Neural cell (in vitro differentiated cells): ENCODE measurements at regions not wholly inside any gene's neighbourhood (a gene's known extent, or its start where the extent isn't known, plus 50 kb on each side); places are given as distances from the start of the nearest gene placed in this dataset.

Experiments used
- EZH2 ChIP-seq: fragments of 200-600, 300-800 bp; shearing (Covaris generic), sonication (generic); IDR thresholded peaks from 2 replicates; pipeline ENCODE4 v1.6.1; 2014; ENCODE audit warnings: antibody characterized with exemption, low read length, borderline replicate concordance, mild to moderate bottlenecking; ENCODE audit not compliant: insufficient read depth, poor library complexity, severe bottlenecking
- TF ChIP-seq, protein P1 (sequence below): fragments of 450-650 bp; IDR thresholded peaks from 2 replicates; pipeline ENCODE4 v1.5.1; 2014; ENCODE audit warnings: antibody characterized with exemption, mild to moderate bottlenecking, moderate library complexity; ENCODE audit not compliant: poor library complexity, severe bottlenecking

DNA sequence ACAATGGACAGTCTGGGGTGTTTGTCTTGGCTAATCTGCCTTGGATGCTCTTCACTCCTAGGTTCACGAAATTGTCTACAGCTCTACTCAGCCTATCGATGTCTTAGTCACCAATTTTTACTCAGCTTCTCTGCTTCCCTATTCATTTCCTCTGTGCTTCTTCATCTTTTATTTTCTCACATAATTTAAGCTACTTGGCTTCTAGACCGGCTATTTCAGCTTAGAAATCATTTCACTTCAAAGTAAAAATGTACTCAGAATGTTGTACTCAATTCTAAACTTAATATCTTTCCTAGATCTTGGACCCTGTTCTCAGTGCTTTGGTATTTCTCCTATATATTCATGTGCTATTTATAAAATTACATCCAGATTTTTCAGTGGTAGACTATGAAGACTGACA lies 430.0 kb upstream of the FTMT start:
- TF ChIP-seq, protein P1, sequence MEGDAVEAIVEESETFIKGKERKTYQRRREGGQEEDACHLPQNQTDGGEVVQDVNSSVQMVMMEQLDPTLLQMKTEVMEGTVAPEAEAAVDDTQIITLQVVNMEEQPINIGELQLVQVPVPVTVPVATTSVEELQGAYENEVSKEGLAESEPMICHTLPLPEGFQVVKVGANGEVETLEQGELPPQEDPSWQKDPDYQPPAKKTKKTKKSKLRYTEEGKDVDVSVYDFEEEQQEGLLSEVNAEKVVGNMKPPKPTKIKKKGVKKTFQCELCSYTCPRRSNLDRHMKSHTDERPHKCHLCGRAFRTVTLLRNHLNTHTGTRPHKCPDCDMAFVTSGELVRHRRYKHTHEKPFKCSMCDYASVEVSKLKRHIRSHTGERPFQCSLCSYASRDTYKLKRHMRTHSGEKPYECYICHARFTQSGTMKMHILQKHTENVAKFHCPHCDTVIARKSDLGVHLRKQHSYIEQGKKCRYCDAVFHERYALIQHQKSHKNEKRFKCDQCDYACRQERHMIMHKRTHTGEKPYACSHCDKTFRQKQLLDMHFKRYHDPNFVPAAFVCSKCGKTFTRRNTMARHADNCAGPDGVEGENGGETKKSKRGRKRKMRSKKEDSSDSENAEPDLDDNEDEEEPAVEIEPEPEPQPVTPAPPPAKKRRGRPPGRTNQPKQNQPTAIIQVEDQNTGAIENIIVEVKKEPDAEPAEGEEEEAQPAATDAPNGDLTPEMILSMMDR: no peak
- no peak for TF ChIP-seq EZH2
